ENCODE measurements at regions not wholly inside any gene's neighbourhood (a gene's known extent, or its start where the extent isn't known, plus 50 kb on each side); places are given as distances from the start of the nearest gene placed in this dataset.

GRCh38 chr15:25181293-25182097 lies 226.7 kb downstream of the SNRPN start:
- Histone ChIP-seq H3K4me3 (no peak overlapping the region), H3K9me3 (peaks cover 99% of the 10 kb centered on the region), H3K4me1 (ENCODE audit: low read depth) (no peaks in the 10 kb centered on the region), H3K36me3 (ENCODE audit: low read depth) (no peaks in the 10 kb centered on the region)
- no peak for TF ChIP-seq CTCF (IDR thresholded peaks at IDR 0.05)
- ATAC-seq = no peak
- intact Hi-C loops (cut with DNase I, micrococcal nuclease) = no loop called here
- DNase-seq = peak in 2 of 3 donors; percentile 1 to 31

GRCh38 chr15:25182098-25182478 lies 227.3 kb downstream of the SNRPN start:
- intact Hi-C loops (cut with DNase I, micrococcal nuclease) = no loop called here
- H3K36me3 ChIP-seq (ENCODE audit: low read depth) = no peaks in the 10 kb centered on the region
- peaks cover 99% of the 10 kb centered on the region for H3K9me3 ChIP-seq
- no peak overlapping the region for H3K4me3 ChIP-seq
- H3K4me1 ChIP-seq (ENCODE audit: low read depth) = no peaks in the 10 kb centered on the region
- no peak for TF ChIP-seq CTCF (IDR thresholded peaks at IDR 0.05)
- ATAC-seq = no peak
- DNase-seq = peak in 1 of 3 donors; percentile 3

- no peaks in the 10 kb centered on the region for H3K4me1 ChIP-seq (ENCODE audit: low read depth)
- H3K9me3 ChIP-seq = peaks cover 98% of the 10 kb centered on the region
- no peak for TF ChIP-seq CTCF (IDR thresholded peaks at IDR 0.05)
- no peaks in the 10 kb centered on the region for H3K36me3 ChIP-seq (ENCODE audit: low read depth)
- DNase-seq = peak in 2 of 3 donors; percentile 6 to 22
- no peak for ATAC-seq
- no peak overlapping the region for H3K4me3 ChIP-seq
- intact Hi-C loops (cut with DNase I, micrococcal nuclease) = no loop called here
Observed at GRCh38 chr15:25182736-25183445, 228.1 kb downstream of the SNRPN start.

GRCh38 chr15:25183581-25184251 lies 228.9 kb downstream of the SNRPN start:
- TF ChIP-seq CTCF (IDR thresholded peaks at IDR 0.05) = no peak
- intact Hi-C loops (cut with DNase I, micrococcal nuclease) = no loop called here
- Histone ChIP-seq H3K9me3 (peaks cover 99% of the 10 kb centered on the region), H3K36me3 (ENCODE audit: low read depth) (no peaks in the 10 kb centered on the region), H3K4me1 (ENCODE audit: low read depth) (no peaks in the 10 kb centered on the region), H3K4me3 (no peak overlapping the region)
- peak in 2 of 3 donors; percentile 5 to 27 for DNase-seq
- ATAC-seq = no peak

GRCh38 chr15:25184356-25185155 lies 229.8 kb downstream of the SNRPN start:
- peaks cover 98% of the 10 kb centered on the region for H3K9me3 ChIP-seq

More at GRCh38 chr15:25184356-25185155, 229.8 kb downstream of the SNRPN start:
- no peak for ATAC-seq
- no peak overlapping the region for H3K4me3 ChIP-seq
- H3K4me1 ChIP-seq (ENCODE audit: low read depth) = no peaks in the 10 kb centered on the region
- no peak for TF ChIP-seq CTCF (IDR thresholded peaks at IDR 0.05)
- H3K36me3 ChIP-seq (ENCODE audit: low read depth) = no peaks in the 10 kb centered on the region
- DNase-seq = peak in 1 of 3 donors; percentile 9
- intact Hi-C loops (cut with DNase I, micrococcal nuclease) = no loop called here
